LNCaP clone FGC (cell line): ENCODE measurements at regions not wholly inside any gene's neighbourhood (a gene's known extent, or its start where the extent isn't known, plus 50 kb on each side); places are given as distances from the start of the nearest gene placed in this dataset.

Experiments used
- DNase-seq: peaks from one replicate; pipeline ENCODE4 v3.0.0-alpha.2; 2011; ENCODE audit warnings: low read depth
- H3K4me3 ChIP-seq: 2 replicates; pipeline ENCODE4 v1.5.1; 2011; ENCODE audit warnings: mild to moderate bottlenecking, low read depth, low read length, control low read depth
- TF ChIP-seq, protein P1 (sequence below): IDR thresholded peaks from 2 replicates; pipeline ENCODE4 v1.5.1; 2012; ENCODE audit warnings: mild to moderate bottlenecking; ENCODE audit not compliant: control insufficient read depth, insufficient read depth; ENCODE audit errors: extremely low read depth

- H3K4me3 ChIP-seq, result no peak overlapping the region
- no peak for DNase-seq
- TF ChIP-seq, protein P1, sequence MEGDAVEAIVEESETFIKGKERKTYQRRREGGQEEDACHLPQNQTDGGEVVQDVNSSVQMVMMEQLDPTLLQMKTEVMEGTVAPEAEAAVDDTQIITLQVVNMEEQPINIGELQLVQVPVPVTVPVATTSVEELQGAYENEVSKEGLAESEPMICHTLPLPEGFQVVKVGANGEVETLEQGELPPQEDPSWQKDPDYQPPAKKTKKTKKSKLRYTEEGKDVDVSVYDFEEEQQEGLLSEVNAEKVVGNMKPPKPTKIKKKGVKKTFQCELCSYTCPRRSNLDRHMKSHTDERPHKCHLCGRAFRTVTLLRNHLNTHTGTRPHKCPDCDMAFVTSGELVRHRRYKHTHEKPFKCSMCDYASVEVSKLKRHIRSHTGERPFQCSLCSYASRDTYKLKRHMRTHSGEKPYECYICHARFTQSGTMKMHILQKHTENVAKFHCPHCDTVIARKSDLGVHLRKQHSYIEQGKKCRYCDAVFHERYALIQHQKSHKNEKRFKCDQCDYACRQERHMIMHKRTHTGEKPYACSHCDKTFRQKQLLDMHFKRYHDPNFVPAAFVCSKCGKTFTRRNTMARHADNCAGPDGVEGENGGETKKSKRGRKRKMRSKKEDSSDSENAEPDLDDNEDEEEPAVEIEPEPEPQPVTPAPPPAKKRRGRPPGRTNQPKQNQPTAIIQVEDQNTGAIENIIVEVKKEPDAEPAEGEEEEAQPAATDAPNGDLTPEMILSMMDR, result no peak
Measured at GRCh38 chr3:20361000-20361399, 175.0 kb upstream of the SGO1 start.

GRCh38 chr3:20353286-20353685, 167.3 kb upstream of the SGO1 start:
- TF ChIP-seq, protein P1, result no peak
- H3K4me3 ChIP-seq, result no peak overlapping the region
- DNase-seq, result no peak

GRCh38 chr3:20352546-20353179, 166.7 kb upstream of the SGO1 start:
- no peak overlapping the region for H3K4me3 ChIP-seq
- TF ChIP-seq, protein P1, result no peak
- DNase-seq, result no peak

DNA sequence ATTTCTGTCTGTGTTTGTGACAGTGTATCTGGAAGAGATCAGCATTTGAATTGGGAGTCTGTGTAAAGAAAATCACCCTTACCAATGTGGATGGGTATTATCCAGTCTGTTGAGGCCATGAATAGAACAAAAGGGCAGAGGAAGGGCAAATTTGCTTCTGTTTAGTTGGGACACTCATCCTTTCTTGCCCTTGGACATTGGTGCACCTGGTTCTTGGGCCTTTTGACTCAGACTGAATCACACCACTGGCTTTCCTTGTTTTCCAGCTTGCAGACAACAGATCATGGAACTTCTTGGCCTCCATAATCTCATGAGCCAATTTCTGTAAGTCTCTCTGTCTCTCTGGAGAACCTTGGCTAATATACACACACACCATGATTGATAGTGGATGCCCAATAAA, 164.4 kb upstream of the SGO1 start:
- DNase-seq, result no peak
- TF ChIP-seq, protein P1, result no peak
- no peak overlapping the region for H3K4me3 ChIP-seq

- TF ChIP-seq, protein P1, result no peak
- DNase-seq, result no peak
- H3K4me3 ChIP-seq, result no peak overlapping the region
Measured at GRCh38 chr3:20346916-20347315, 160.9 kb upstream of the SGO1 start.

- TF ChIP-seq, protein P1, result no peak
- DNase-seq, result no peak
- no peak overlapping the region for H3K4me3 ChIP-seq
Measured at GRCh38 chr3:20346369-20346768, 160.4 kb upstream of the SGO1 start.

DNA sequence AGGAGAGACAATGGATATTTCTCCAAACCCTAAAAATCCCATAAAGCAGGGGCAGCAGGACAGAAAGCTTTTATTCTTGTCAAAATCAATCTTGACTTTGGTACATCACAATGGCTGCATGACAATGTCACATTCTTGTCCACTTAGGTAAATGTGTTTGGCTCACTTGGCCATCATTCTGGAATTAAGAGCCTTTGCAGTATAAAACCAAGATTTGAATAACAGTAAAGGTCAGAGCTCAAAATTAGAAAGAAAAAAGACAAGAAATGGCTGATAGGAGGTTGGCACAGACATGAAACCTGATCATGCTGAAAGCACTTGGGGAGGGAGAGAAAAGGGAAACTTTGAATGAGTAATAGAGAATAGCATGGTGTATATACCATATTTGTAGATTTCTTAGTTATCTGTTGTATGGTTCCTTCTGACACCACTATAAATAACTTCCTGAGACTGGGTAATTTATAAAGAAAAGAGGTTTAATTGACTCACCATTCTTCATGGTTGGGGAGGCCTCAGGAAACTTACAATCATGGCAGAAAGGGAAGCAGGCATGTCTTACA, 158.5 kb upstream of the SGO1 start:
- TF ChIP-seq, protein P1, result no peak
- H3K4me3 ChIP-seq, result no peak overlapping the region
- no peak for DNase-seq
